ENCODE measurements at regions not wholly inside any gene's neighbourhood (a gene's known extent, or its start where the extent isn't known, plus 50 kb on each side); places are given as distances from the start of the nearest gene placed in this dataset.

GRCh38 chr17:56658648-56659047, 65.1 kb downstream of the NOG start:
- TF ChIP-seq CTCF (IDR thresholded peaks at IDR 0.05; ENCODE audit: extremely low read depth in 1 of 2, insufficient read depth in 1 of 2, low read depth in 1 of 2, low read length in 2 of 2) (no peak), POLR2AphosphoS5 (IDR thresholded peaks at IDR 0.05; ENCODE audit: insufficient read depth, low read depth, low read length) (no peak), EZH2 (IDR thresholded peaks at IDR 0.05; ENCODE audit: borderline replicate concordance, low read depth, low read length, severe bottlenecking) (no peak), FOS (IDR thresholded peaks at IDR 0.05; ENCODE audit: borderline replicate concordance, insufficient read depth, low read length) (no peak), POLR2A (IDR thresholded peaks at IDR 0.05; ENCODE audit: low read depth, low read length) (no peak), MAX (IDR thresholded peaks at IDR 0.05; ENCODE audit: insufficient read depth, insufficient read length) (no peak), JUN (IDR thresholded peaks at IDR 0.05; ENCODE audit: borderline replicate concordance, insufficient read depth, insufficient read length, low read depth) (no peak), GATA2 (IDR thresholded peaks at IDR 0.05; ENCODE audit: insufficient read depth, insufficient read length, low read depth, low read length) (no peak)
